ENCODE measurements at regions not wholly inside any gene's neighbourhood (a gene's known extent, or its start where the extent isn't known, plus 50 kb on each side); places are given as distances from the start of the nearest gene placed in this dataset.

- H3K27me3 Mint-ChIP-seq (ENCODE audit: insufficient read depth, unreplicated experiment), result no peaks in the 10 kb centered on the region
- no peak overlapping the region for H3K4me3 Mint-ChIP-seq (ENCODE audit: unreplicated experiment)
- no peaks in the 10 kb centered on the region for H3K36me3 Mint-ChIP-seq (ENCODE audit: insufficient read depth, unreplicated experiment)
- DNase-seq (ENCODE audit: unreplicated experiment), result no peak
- POLR2A ChIA-PET, result no interaction called here
- intact Hi-C loops (cut with micrococcal nuclease), result no loop called here
- no TSS peak for BruUV-seq (replicated peaks)
- H3K9me3 Mint-ChIP-seq (ENCODE audit: unreplicated experiment), result no peaks in the 10 kb centered on the region
- CTCF ChIA-PET, result interaction anchor here (1.3 kb wide), 1 partner anchor 10 kb away, joined by 3 read pairs; no protein-coding TSS in a partner anchor
- H3K4me1 Mint-ChIP-seq (ENCODE audit: insufficient read depth, unreplicated experiment), result peaks cover 6% of the 10 kb centered on the region
- no peak overlapping the region for H3K27ac Mint-ChIP-seq (ENCODE audit: low read depth, unreplicated experiment)
- TF ChIP-seq, protein P1, sequence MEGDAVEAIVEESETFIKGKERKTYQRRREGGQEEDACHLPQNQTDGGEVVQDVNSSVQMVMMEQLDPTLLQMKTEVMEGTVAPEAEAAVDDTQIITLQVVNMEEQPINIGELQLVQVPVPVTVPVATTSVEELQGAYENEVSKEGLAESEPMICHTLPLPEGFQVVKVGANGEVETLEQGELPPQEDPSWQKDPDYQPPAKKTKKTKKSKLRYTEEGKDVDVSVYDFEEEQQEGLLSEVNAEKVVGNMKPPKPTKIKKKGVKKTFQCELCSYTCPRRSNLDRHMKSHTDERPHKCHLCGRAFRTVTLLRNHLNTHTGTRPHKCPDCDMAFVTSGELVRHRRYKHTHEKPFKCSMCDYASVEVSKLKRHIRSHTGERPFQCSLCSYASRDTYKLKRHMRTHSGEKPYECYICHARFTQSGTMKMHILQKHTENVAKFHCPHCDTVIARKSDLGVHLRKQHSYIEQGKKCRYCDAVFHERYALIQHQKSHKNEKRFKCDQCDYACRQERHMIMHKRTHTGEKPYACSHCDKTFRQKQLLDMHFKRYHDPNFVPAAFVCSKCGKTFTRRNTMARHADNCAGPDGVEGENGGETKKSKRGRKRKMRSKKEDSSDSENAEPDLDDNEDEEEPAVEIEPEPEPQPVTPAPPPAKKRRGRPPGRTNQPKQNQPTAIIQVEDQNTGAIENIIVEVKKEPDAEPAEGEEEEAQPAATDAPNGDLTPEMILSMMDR (IDR thresholded peaks at IDR 0.05; ENCODE audit: unreplicated experiment), result no peak
Measured at GRCh38 chr3:72316501-72317279, 531.6 kb downstream of the SHQ1 start.

DNA sequence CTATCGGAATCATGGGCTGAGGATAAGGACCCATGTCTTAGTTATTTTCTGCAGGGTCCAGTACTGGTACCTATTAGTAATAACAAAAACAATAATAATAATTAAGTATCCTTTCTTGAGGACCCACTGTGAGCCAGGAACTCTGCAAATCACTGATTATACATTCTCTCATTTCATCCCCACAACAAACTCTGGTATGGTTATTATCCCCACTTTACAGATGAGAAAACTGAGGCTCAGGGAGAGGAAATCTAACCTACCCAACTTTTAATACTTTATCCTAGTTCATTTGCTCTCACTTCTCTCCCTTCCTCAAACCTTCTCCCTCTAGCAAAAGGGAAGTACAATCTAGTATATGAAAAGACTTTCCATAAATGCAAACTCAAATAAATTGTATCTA lies 528.4 kb upstream of the PROK2 start:
- Mint-ChIP-seq H3K27ac (ENCODE audit: low read depth, unreplicated experiment) (no peak overlapping the region), H3K4me3 (ENCODE audit: unreplicated experiment) (no peak overlapping the region), H3K36me3 (ENCODE audit: insufficient read depth, unreplicated experiment) (no peaks in the 10 kb centered on the region), H3K9me3 (ENCODE audit: unreplicated experiment) (no peaks in the 10 kb centered on the region), H3K27me3 (ENCODE audit: insufficient read depth, unreplicated experiment) (no peaks in the 10 kb centered on the region), H3K4me1 (ENCODE audit: insufficient read depth, unreplicated experiment) (peaks cover 6% of the 10 kb centered on the region)
- ChIA-PET POLR2A (interaction anchor here (1.1 to 1.3 kb wide), 2 partner anchors 11 to 532 kb away, joined by 3 to 4 read pairs; no protein-coding TSS in a partner anchor), CTCF (no interaction called here)
- DNase-seq (ENCODE audit: unreplicated experiment), result no peak
- intact Hi-C loops (cut with micrococcal nuclease), result no loop called here
- TF ChIP-seq, protein P1 (IDR thresholded peaks at IDR 0.05; ENCODE audit: unreplicated experiment), result no peak
- no TSS peak for BruUV-seq (replicated peaks)

DNA sequence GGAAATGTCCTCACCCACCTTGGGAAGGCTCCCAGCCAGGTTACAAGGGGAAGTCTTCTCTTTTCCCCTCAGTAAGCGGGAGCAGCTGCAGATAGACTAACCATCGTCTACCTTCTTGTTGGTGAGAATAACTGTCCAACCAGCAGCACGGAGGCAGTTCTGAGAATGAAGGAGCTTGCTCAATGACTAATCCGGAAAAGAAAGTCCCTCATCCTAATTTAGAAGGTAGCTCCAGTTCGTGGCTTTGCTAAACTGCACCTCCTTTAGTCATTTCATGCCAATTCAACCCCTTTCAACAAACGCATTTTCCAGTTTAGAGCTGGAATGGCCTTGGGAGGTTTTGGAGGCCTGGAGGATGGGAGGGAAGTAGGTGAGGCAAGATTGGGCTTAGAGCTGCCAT lies 527.4 kb upstream of the PROK2 start:
- intact Hi-C loops (cut with micrococcal nuclease), result no loop called here
- Mint-ChIP-seq H3K9me3 (ENCODE audit: unreplicated experiment) (no peaks in the 10 kb centered on the region), H3K27ac (ENCODE audit: low read depth, unreplicated experiment) (no peak overlapping the region), H3K4me3 (ENCODE audit: unreplicated experiment) (no peak overlapping the region), H3K36me3 (ENCODE audit: insufficient read depth, unreplicated experiment) (no peaks in the 10 kb centered on the region), H3K27me3 (ENCODE audit: insufficient read depth, unreplicated experiment) (no peaks in the 10 kb centered on the region), H3K4me1 (ENCODE audit: insufficient read depth, unreplicated experiment) (peaks cover 1% of the 10 kb centered on the region)
- CTCF ChIA-PET, result no interaction called here
- TF ChIP-seq, protein P1 (IDR thresholded peaks at IDR 0.05; ENCODE audit: unreplicated experiment), result no peak
- BruUV-seq (replicated peaks), result no TSS peak
- POLR2A ChIA-PET, result interaction anchor here (1.1 to 1.3 kb wide), 2 partner anchors 10 to 531 kb away, joined by 3 to 4 read pairs; no protein-coding TSS in a partner anchor
- DNase-seq (ENCODE audit: unreplicated experiment), result no peak

- no TSS peak for BruUV-seq (replicated peaks)
- Mint-ChIP-seq H3K36me3 (ENCODE audit: insufficient read depth, unreplicated experiment) (no peaks in the 10 kb centered on the region), H3K4me1 (ENCODE audit: insufficient read depth, unreplicated experiment) (no peaks in the 10 kb centered on the region)
Measured at GRCh38 chr3:72311425-72311824, 526.5 kb upstream of the PROK2 start.

More at GRCh38 chr3:72311425-72311824, 526.5 kb upstream of the PROK2 start:
- H3K27ac Mint-ChIP-seq (ENCODE audit: low read depth, unreplicated experiment), result no peak overlapping the region
- H3K4me3 Mint-ChIP-seq (ENCODE audit: unreplicated experiment), result no peak overlapping the region
- H3K9me3 Mint-ChIP-seq (ENCODE audit: unreplicated experiment), result no peaks in the 10 kb centered on the region
- intact Hi-C loops (cut with micrococcal nuclease), result no loop called here
- DNase-seq (ENCODE audit: unreplicated experiment), result no peak
- TF ChIP-seq, protein P1 (IDR thresholded peaks at IDR 0.05; ENCODE audit: unreplicated experiment), result no peak
- no peaks in the 10 kb centered on the region for H3K27me3 Mint-ChIP-seq (ENCODE audit: insufficient read depth, unreplicated experiment)
- CTCF ChIA-PET, result no interaction called here
- POLR2A ChIA-PET, result no interaction called here

All from MCF 10A (cell line).